Right cardiac atrium (tissue), 5 donors: ENCODE measurements at regions not wholly inside any gene's neighbourhood (a gene's known extent, or its start where the extent isn't known, plus 50 kb on each side); places are given as distances from the start of the nearest gene placed in this dataset.

Experiments
- ATAC-seq, 2 donors: fragments of 200-7000 bp; cut with Tn5 transposase; one replicate each; pipeline versions ENCODE4 v1.8.0 to v1.9.1; 2020; ENCODE audit warnings: moderate library complexity in 2 of 2, mild to moderate bottlenecking in 1 of 2
- DNase-seq, 3 donors: peaks; one replicate each; pipeline ENCODE4 v3.0.0-alpha.2; 2020
- H3K27ac ChIP-seq: one replicate; pipeline ENCODE4 v1.5.1; 2013; ENCODE audit warnings: mild to moderate bottlenecking, low read length, control low read depth, moderate library complexity
- H3K27me3 ChIP-seq: one replicate; pipeline ENCODE4 v1.6.1; 2013; ENCODE audit not compliant: control insufficient read depth, insufficient read depth
- H3K4me1 ChIP-seq: one replicate; pipeline ENCODE4 v1.6.1; 2013; ENCODE audit warnings: low read length; ENCODE audit not compliant: control insufficient read depth, insufficient read depth
- H3K4me3 ChIP-seq: one replicate; pipeline ENCODE4 v1.5.1; 2013; ENCODE audit warnings: low read length, control low read depth
- H3K9me3 ChIP-seq: one replicate; pipeline ENCODE4 v1.6.1; 2013; ENCODE audit warnings: low read length; ENCODE audit not compliant: control insufficient read depth
- WGBS: extraction: QIAGEN DNeasy Blood & Tissue Kit; methylation state at CpG from one replicate; pipeline ENCODE4 v1.1.7; 2013; 5-methylcytosine and 5-hydroxymethylcytosine counted together
- intact Hi-C, 4 donors: fragments of 100-400 bp; cut with DNase I; formaldehyde crosslinking; loops; one replicate each; pipeline versions ENCODE4 v1.11.0 to v1.14.0; 2022 to 2023
- donor health status: healthy with polysubstance abuse.
- donor health status: DM: no; HTN: yes; CAD: no.
- donor health status: DM: no; HTN: no; CAD: no.
- donor health status: DM: no; HTN: yes; CAD: no; lungs with severe emphysema.
- donor health status: DM: yes; HTN: yes; CAD: no.

- DNase-seq = no peak
- Histone ChIP-seq H3K9me3 (no peaks in the 10 kb centered on the region), H3K27me3 (no peaks in the 10 kb centered on the region), H3K27ac (no peak overlapping the region), H3K4me1 (no peaks in the 10 kb centered on the region), H3K4me3 (no peak overlapping the region)
- intact Hi-C loops = no loop called here
- no peak for ATAC-seq
- WGBS = 94% methylated on average over 2 of the region's 2 CpGs
Measured at GRCh38 chr6:147699140-147699539, 190.7 kb downstream of the SAMD5 start.

GRCh38 chr6:147699637-147700036 lies 191.1 kb downstream of the SAMD5 start:
- no peaks in the 10 kb centered on the region for H3K4me1 ChIP-seq
- 54% methylated on average over 4 of the region's 4 CpGs for WGBS
- intact Hi-C loops = no loop called here
- H3K27me3 ChIP-seq = no peaks in the 10 kb centered on the region
- H3K27ac ChIP-seq = no peak overlapping the region
- H3K4me3 ChIP-seq = no peak overlapping the region
- DNase-seq = no peak
- no peaks in the 10 kb centered on the region for H3K9me3 ChIP-seq
- peak in 1 of 2 donors; percentile 13 for ATAC-seq

- no peak for ATAC-seq
- Histone ChIP-seq H3K4me1 (no peaks in the 10 kb centered on the region), H3K27me3 (no peaks in the 10 kb centered on the region), H3K4me3 (no peak overlapping the region), H3K27ac (no peak overlapping the region), H3K9me3 (no peaks in the 10 kb centered on the region)
- intact Hi-C loops = no loop called here
- DNase-seq = no peak
- WGBS = 44% methylated on average over 5 of the region's 5 CpGs
Measured at GRCh38 chr6:147700436-147701209, 192.1 kb downstream of the SAMD5 start.

GRCh38 chr6:147704691-147705090 lies 196.2 kb downstream of the SAMD5 start:
- Histone ChIP-seq H3K4me1 (no peaks in the 10 kb centered on the region), H3K27me3 (no peaks in the 10 kb centered on the region), H3K9me3 (no peaks in the 10 kb centered on the region), H3K27ac (no peak overlapping the region), H3K4me3 (no peak overlapping the region)
- ATAC-seq (no peak), DNase-seq (no peak)
- WGBS = 65% methylated on average over 5 of the region's 5 CpGs
- intact Hi-C loops = no loop called here

- no peak for DNase-seq
- Histone ChIP-seq H3K27me3 (no peaks in the 10 kb centered on the region), H3K4me1 (no peaks in the 10 kb centered on the region), H3K4me3 (no peak overlapping the region), H3K9me3 (no peaks in the 10 kb centered on the region), H3K27ac (no peak overlapping the region)
- intact Hi-C loops = no loop called here
- ATAC-seq = peak in 1 of 2 donors; percentile 53
Measured at GRCh38 chr6:147707524-147707923, 199.0 kb downstream of the SAMD5 start.

- ATAC-seq (no peak), DNase-seq (no peak)
- Histone ChIP-seq H3K4me3 (no peak overlapping the region), H3K27ac (no peak overlapping the region), H3K4me1 (no peaks in the 10 kb centered on the region), H3K9me3 (no peaks in the 10 kb centered on the region), H3K27me3 (no peaks in the 10 kb centered on the region)
- 98% methylated on average over 3 of the region's 3 CpGs for WGBS
- intact Hi-C loops = no loop called here
Measured at GRCh38 chr6:147708170-147708569, 199.7 kb downstream of the SAMD5 start.

- WGBS = 79% methylated on average over 6 of the region's 6 CpGs
- Histone ChIP-seq H3K27ac (no peak overlapping the region), H3K4me3 (no peak overlapping the region), H3K9me3 (no peaks in the 10 kb centered on the region), H3K4me1 (no peaks in the 10 kb centered on the region), H3K27me3 (no peaks in the 10 kb centered on the region)
- no peak for DNase-seq
- intact Hi-C loops = no loop called here
- ATAC-seq = peak in 1 of 2 donors; percentile 95
Measured at GRCh38 chr6:147709396-147710272, 201.1 kb downstream of the SAMD5 start.

- intact Hi-C loops = no loop called here
- no peak for ATAC-seq
- Histone ChIP-seq H3K9me3 (no peaks in the 10 kb centered on the region), H3K4me1 (no peaks in the 10 kb centered on the region), H3K27me3 (no peaks in the 10 kb centered on the region), H3K27ac (no peak overlapping the region), H3K4me3 (no peak overlapping the region)
- no peak for DNase-seq
- 93% methylated on average over 2 of the region's 2 CpGs for WGBS
Measured at GRCh38 chr6:147710890-147711289, 202.4 kb downstream of the SAMD5 start.

- intact Hi-C loops = no loop called here
- Histone ChIP-seq H3K4me3 (no peak overlapping the region), H3K27me3 (no peaks in the 10 kb centered on the region), H3K9me3 (no peaks in the 10 kb centered on the region), H3K4me1 (no peaks in the 10 kb centered on the region), H3K27ac (no peak overlapping the region)
- ATAC-seq = no peak
- 77% methylated on average over 4 of the region's 4 CpGs for WGBS
- no peak for DNase-seq
Measured at GRCh38 chr6:147711476-147711875, 203.0 kb downstream of the SAMD5 start.

- Histone ChIP-seq H3K27me3 (no peaks in the 10 kb centered on the region), H3K4me1 (no peaks in the 10 kb centered on the region), H3K4me3 (no peak overlapping the region), H3K9me3 (no peaks in the 10 kb centered on the region), H3K27ac (no peak overlapping the region)
- WGBS = 93% methylated on average over 2 of the region's 2 CpGs
- intact Hi-C loops = no loop called here
- ATAC-seq = no peak
- DNase-seq = no peak
Measured at GRCh38 chr6:147712841-147713240, 204.4 kb downstream of the SAMD5 start.

- intact Hi-C loops = no loop called here
- no peak for DNase-seq
Measured at GRCh38 chr6:147715035-147715434, 206.5 kb downstream of the SAMD5 start.

More at GRCh38 chr6:147715035-147715434, 206.5 kb downstream of the SAMD5 start:
- H3K4me1 ChIP-seq = no peaks in the 10 kb centered on the region
- no peak overlapping the region for H3K27ac ChIP-seq
- WGBS = 84% methylated on average over 5 of the region's 5 CpGs
- no peaks in the 10 kb centered on the region for H3K9me3 ChIP-seq
- ATAC-seq = no peak
- H3K27me3 ChIP-seq = no peaks in the 10 kb centered on the region
- H3K4me3 ChIP-seq = no peak overlapping the region
